ENCODE measurements at regions not wholly inside any gene's neighbourhood (a gene's known extent, or its start where the extent isn't known, plus 50 kb on each side); places are given as distances from the start of the nearest gene placed in this dataset.

- no peak overlapping the region for H3K4me3 ChIP-seq (replicated peaks; ENCODE audit: low read depth, low read length)
- TF ChIP-seq CTCF (IDR thresholded peaks at IDR 0.05; ENCODE audit: low read depth, low read length, missing control alignments), result no peak
- DNase-seq (ENCODE audit: extremely low read depth, low read depth), result no peak
These were observed 408.8 kb downstream of the FUT8 start for GRCh38 chr14:65821224-65821753.

GRCh38 chr14:65824285-65824977, 411.9 kb downstream of the FUT8 start:
- H3K4me3 ChIP-seq (replicated peaks; ENCODE audit: low read depth, low read length), result no peak overlapping the region
- peak; percentile 37 for DNase-seq (ENCODE audit: extremely low read depth, low read depth)
- peak; percentile 95 for TF ChIP-seq CTCF (IDR thresholded peaks at IDR 0.05; ENCODE audit: low read depth, low read length, missing control alignments)

GRCh38 chr14:65824978-65825299, 412.4 kb downstream of the FUT8 start:
- no peak for TF ChIP-seq CTCF (IDR thresholded peaks at IDR 0.05; ENCODE audit: low read depth, low read length, missing control alignments)
- no peak for DNase-seq (ENCODE audit: extremely low read depth, low read depth)
- no peak overlapping the region for H3K4me3 ChIP-seq (replicated peaks; ENCODE audit: low read depth, low read length)

- TF ChIP-seq CTCF (IDR thresholded peaks at IDR 0.05; ENCODE audit: low read depth, low read length, missing control alignments), result no peak
These were observed 414.4 kb downstream of the FUT8 start for GRCh38 chr14:65826946-65827345.

GRCh38 chr14:65827520-65827919, 415.0 kb downstream of the FUT8 start:
- no peak overlapping the region for H3K4me3 ChIP-seq (replicated peaks; ENCODE audit: low read depth, low read length)
- DNase-seq (ENCODE audit: extremely low read depth, low read depth), result no peak
- no peak for TF ChIP-seq CTCF (IDR thresholded peaks at IDR 0.05; ENCODE audit: low read depth, low read length, missing control alignments)

More at GRCh38 chr14:65826946-65827345, 414.4 kb downstream of the FUT8 start:
- no peak overlapping the region for H3K4me3 ChIP-seq (replicated peaks; ENCODE audit: low read depth, low read length)
- DNase-seq (ENCODE audit: extremely low read depth, low read depth), result no peak

- DNase-seq (ENCODE audit: extremely low read depth, low read depth), result no peak
- no peak for TF ChIP-seq CTCF (IDR thresholded peaks at IDR 0.05; ENCODE audit: low read depth, low read length, missing control alignments)
- no peak overlapping the region for H3K4me3 ChIP-seq (replicated peaks; ENCODE audit: low read depth, low read length)
These were observed 415.9 kb downstream of the FUT8 start for GRCh38 chr14:65828396-65828795.

Measured in HFF-Myc (cell line).